ENCODE measurements at regions not wholly inside any gene's neighbourhood (a gene's known extent, or its start where the extent isn't known, plus 50 kb on each side); places are given as distances from the start of the nearest gene placed in this dataset.

GRCh38 chr16:79794941-79795340, 194.4 kb upstream of the MAF start:
- Histone ChIP-seq H3K27me3 (ENCODE audit: control insufficient read depth, low read length) (no peaks in the 10 kb centered on the region), H3K4me1 (ENCODE audit: control insufficient read depth, low read length) (no peaks in the 10 kb centered on the region), H3K79me2 (ENCODE audit: control insufficient read depth, low read length) (no peaks in the 10 kb centered on the region), H3K4me3 (ENCODE audit: low read length) (no peak overlapping the region), H3K9me2 (replicated peaks; ENCODE audit: control insufficient read depth, low read length) (no peaks in the 10 kb centered on the region), H4K20me1 (ENCODE audit: control insufficient read depth, insufficient read depth, low read depth, low read length) (no peaks in the 10 kb centered on the region), H3K36me3 (ENCODE audit: control insufficient read depth, low read length) (no peaks in the 10 kb centered on the region), H3K27ac (ENCODE audit: low read depth, low read length) (no peak overlapping the region), H3K4me2 (ENCODE audit: low read length) (no peak overlapping the region), H3F3A (ENCODE audit: control insufficient read depth, insufficient read depth) (no peaks in the 10 kb centered on the region), H3K9me3 (ENCODE audit: control insufficient read depth, insufficient read depth, low read length) (no peaks in the 10 kb centered on the region)
- TF ChIP-seq CTCF (IDR thresholded peaks at IDR 0.05; ENCODE audit: low read depth, low read length, poor library complexity, severe bottlenecking) (no peak), EZH2phosphoT487 (IDR thresholded peaks at IDR 0.05; ENCODE audit: borderline replicate concordance, low read length) (no peak)

- Histone ChIP-seq H3K27ac (ENCODE audit: low read depth, low read length) (no peak overlapping the region), H3K9me2 (replicated peaks; ENCODE audit: control insufficient read depth, low read length) (no peaks in the 10 kb centered on the region), H3K4me1 (ENCODE audit: control insufficient read depth, low read length) (no peaks in the 10 kb centered on the region), H3K9me3 (ENCODE audit: control insufficient read depth, insufficient read depth, low read length) (no peaks in the 10 kb centered on the region; the same call in 1 of the 2 replicates), H3K27me3 (ENCODE audit: control insufficient read depth, low read length) (no peaks in the 10 kb centered on the region), H3K36me3 (ENCODE audit: control insufficient read depth, low read length) (no peaks in the 10 kb centered on the region), H4K20me1 (ENCODE audit: control insufficient read depth, insufficient read depth, low read depth, low read length) (no peaks in the 10 kb centered on the region), H3K4me2 (ENCODE audit: low read length) (no peak overlapping the region), H3K79me2 (ENCODE audit: control insufficient read depth, low read length) (no peaks in the 10 kb centered on the region), H3K4me3 (ENCODE audit: low read length) (no peak overlapping the region), H3F3A (ENCODE audit: control insufficient read depth, insufficient read depth) (no peaks in the 10 kb centered on the region)
- TF ChIP-seq EZH2phosphoT487 (IDR thresholded peaks at IDR 0.05; ENCODE audit: borderline replicate concordance, low read length) (no peak), CTCF (IDR thresholded peaks at IDR 0.05; ENCODE audit: low read depth, low read length, poor library complexity, severe bottlenecking) (no peak)
Observed at GRCh38 chr16:79792664-79793351, 192.3 kb upstream of the MAF start.

GRCh38 chr16:79792076-79792475, 191.5 kb upstream of the MAF start:
- no peak for TF ChIP-seq EZH2phosphoT487 (IDR thresholded peaks at IDR 0.05; ENCODE audit: borderline replicate concordance, low read length)
- TF ChIP-seq CTCF (IDR thresholded peaks at IDR 0.05; ENCODE audit: low read depth, low read length, poor library complexity, severe bottlenecking) = no peak
- no peaks in the 10 kb centered on the region for H3F3A ChIP-seq (ENCODE audit: control insufficient read depth, insufficient read depth)
- H3K27ac ChIP-seq (ENCODE audit: low read depth, low read length) = no peak overlapping the region
- H3K4me1 ChIP-seq (ENCODE audit: control insufficient read depth, low read length) = no peaks in the 10 kb centered on the region
- H3K27me3 ChIP-seq (ENCODE audit: control insufficient read depth, low read length) = no peaks in the 10 kb centered on the region
- H3K79me2 ChIP-seq (ENCODE audit: control insufficient read depth, low read length) = no peaks in the 10 kb centered on the region
- H3K36me3 ChIP-seq (ENCODE audit: control insufficient read depth, low read length) = no peaks in the 10 kb centered on the region
- H3K4me3 ChIP-seq (ENCODE audit: low read length) = no peak overlapping the region
- no peak overlapping the region for H3K4me2 ChIP-seq (ENCODE audit: low read length)
- H4K20me1 ChIP-seq (ENCODE audit: control insufficient read depth, insufficient read depth, low read depth, low read length) = no peaks in the 10 kb centered on the region
- H3K9me2 ChIP-seq (replicated peaks; ENCODE audit: control insufficient read depth, low read length) = no peaks in the 10 kb centered on the region
- no peaks in the 10 kb centered on the region; the same call in 1 of the 2 replicates for H3K9me3 ChIP-seq (ENCODE audit: control insufficient read depth, insufficient read depth, low read length)

Measured in DOHH2 (cell line).